Hepatocyte (in vitro differentiated cells): ENCODE measurements at regions not wholly inside any gene's neighbourhood (a gene's known extent, or its start where the extent isn't known, plus 50 kb on each side); places are given as distances from the start of the nearest gene placed in this dataset.

Source experiments
- DNase-seq: peaks from one replicate; pipeline ENCODE4 v3.0.0-alpha.2; 2016; ENCODE audit warnings: low spot score
- H2AFZ ChIP-seq: fragments of 200-600 bp; sonication (generic); 2 replicates; pipeline ENCODE4 v1.6.0; 2016; ENCODE audit warnings: antibody characterized with exemption, mild to moderate bottlenecking
- H3K27ac ChIP-seq: fragments of 200-600 bp; sonication (generic); 2 replicates; pipeline ENCODE4 v1.5.1; 2016; ENCODE audit warnings: mild to moderate bottlenecking
- H3K27me3 ChIP-seq: fragments of 200-600 bp; sonication (generic); 2 replicates; pipeline ENCODE4 v1.6.1; 2016
- H3K36me3 ChIP-seq: fragments of 200-600 bp; sonication (generic); replicated peaks from 2 replicates; pipeline ENCODE4 v1.5.1; 2016; ENCODE audit warnings: low read depth; ENCODE audit not compliant: insufficient read depth
- H3K4me1 ChIP-seq: fragments of 200-600 bp; sonication (generic); 2 replicates; pipeline ENCODE4 v1.5.1; 2016; ENCODE audit warnings: mild to moderate bottlenecking, moderate library complexity; ENCODE audit not compliant: insufficient read depth
- H3K4me2 ChIP-seq: fragments of 200-600 bp; sonication (generic); 2 replicates; pipeline ENCODE4 v1.6.0; 2016
- H3K4me3 ChIP-seq: fragments of 200-600 bp; sonication (generic); 2 replicates; pipeline ENCODE4 v1.5.1; 2016; ENCODE audit warnings: mild to moderate bottlenecking
- H3K79me2 ChIP-seq: fragments of 200-600 bp; sonication (generic); 2 replicates; pipeline ENCODE4 v1.6.0; 2017; ENCODE audit warnings: mild to moderate bottlenecking
- H3K9me2 ChIP-seq: fragments of 200-600 bp; sonication (generic); replicated peaks from 2 replicates; pipeline ENCODE4 v1.6.0; 2017; ENCODE audit warnings: mild to moderate bottlenecking; ENCODE audit not compliant: insufficient read depth
- H3K9me3 ChIP-seq: fragments of 200-600 bp; sonication (generic); 2 replicates; pipeline ENCODE4 v1.5.1; 2016; ENCODE audit warnings: low read depth, mild to moderate bottlenecking
- H4K20me1 ChIP-seq: fragments of 200-600 bp; sonication (generic); 2 replicates; pipeline ENCODE4 v1.6.0; 2016; ENCODE audit warnings: mild to moderate bottlenecking; ENCODE audit not compliant: insufficient read depth, poor library complexity, severe bottlenecking
- EZH2 ChIP-seq: fragments of 200-600 bp; sonication (generic); IDR thresholded peaks from 2 replicates; pipeline ENCODE4 v1.6.1; 2016; ENCODE audit warnings: antibody characterized with exemption, mild to moderate bottlenecking, borderline replicate concordance
- EZH2phosphoT487 ChIP-seq: fragments of 200-600 bp; sonication (generic); IDR thresholded peaks from one replicate; pipeline ENCODE4 v1.6.1; 2018; ENCODE audit warnings: antibody characterized with exemption, mild to moderate bottlenecking, low read depth, moderate library complexity; ENCODE audit not compliant: unreplicated experiment, severe bottlenecking
- WGBS: methylation state at CpG from one replicate; pipeline ENCODE4 v1.1.6; 2016; ENCODE audit warnings: low lambda C conversion rate; ENCODE audit errors: missing lambda C conversion rate; 5-methylcytosine and 5-hydroxymethylcytosine counted together
- TF ChIP-seq, protein P1 (sequence below): fragments of 200-600 bp; sonication (generic); IDR thresholded peaks from 2 replicates; pipeline ENCODE4 v1.5.1; 2016; ENCODE audit warnings: antibody characterized with exemption, mild to moderate bottlenecking; ENCODE audit not compliant: poor library complexity

DNA sequence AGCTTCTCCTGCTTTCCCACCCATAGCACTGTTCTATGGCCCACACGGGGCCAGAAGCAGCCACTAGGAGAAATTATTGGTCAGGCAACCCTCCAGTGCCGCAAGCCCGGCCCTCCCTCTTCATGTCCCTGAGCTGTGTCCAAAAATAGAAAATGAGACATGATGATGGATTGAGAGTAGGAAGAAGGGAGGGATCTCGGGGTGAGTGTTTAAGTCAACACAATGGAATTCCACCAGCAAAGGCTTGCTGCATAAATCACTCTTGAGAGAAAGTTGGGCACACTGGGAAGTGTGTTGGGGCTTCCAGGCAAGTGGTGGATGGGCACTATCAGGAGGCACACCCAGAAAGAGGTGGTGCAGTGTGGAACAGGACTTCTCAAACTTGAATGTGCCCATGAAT lies 94.2 kb downstream of the LLPH start:
- H4K20me1 ChIP-seq = no peaks in the 10 kb centered on the region
- H2AFZ ChIP-seq = no peak overlapping the region
- 68% methylated on average over 4 of the region's 4 CpGs for WGBS
- H3K4me3 ChIP-seq = no peak overlapping the region
- no peak overlapping the region for H3K4me2 ChIP-seq
- H3K36me3 ChIP-seq = no peaks in the 10 kb centered on the region
- H3K27me3 ChIP-seq = no peaks in the 10 kb centered on the region
- H3K79me2 ChIP-seq = no peaks in the 10 kb centered on the region
- no peaks in the 10 kb centered on the region for H3K9me3 ChIP-seq
- no peaks in the 10 kb centered on the region for H3K4me1 ChIP-seq
- DNase-seq = peak; percentile 40
- H3K9me2 ChIP-seq = no peaks in the 10 kb centered on the region
- H3K27ac ChIP-seq = no peak overlapping the region
- TF ChIP-seq EZH2phosphoT487 (no peak), EZH2 (no peak)
- TF ChIP-seq, protein P1, sequence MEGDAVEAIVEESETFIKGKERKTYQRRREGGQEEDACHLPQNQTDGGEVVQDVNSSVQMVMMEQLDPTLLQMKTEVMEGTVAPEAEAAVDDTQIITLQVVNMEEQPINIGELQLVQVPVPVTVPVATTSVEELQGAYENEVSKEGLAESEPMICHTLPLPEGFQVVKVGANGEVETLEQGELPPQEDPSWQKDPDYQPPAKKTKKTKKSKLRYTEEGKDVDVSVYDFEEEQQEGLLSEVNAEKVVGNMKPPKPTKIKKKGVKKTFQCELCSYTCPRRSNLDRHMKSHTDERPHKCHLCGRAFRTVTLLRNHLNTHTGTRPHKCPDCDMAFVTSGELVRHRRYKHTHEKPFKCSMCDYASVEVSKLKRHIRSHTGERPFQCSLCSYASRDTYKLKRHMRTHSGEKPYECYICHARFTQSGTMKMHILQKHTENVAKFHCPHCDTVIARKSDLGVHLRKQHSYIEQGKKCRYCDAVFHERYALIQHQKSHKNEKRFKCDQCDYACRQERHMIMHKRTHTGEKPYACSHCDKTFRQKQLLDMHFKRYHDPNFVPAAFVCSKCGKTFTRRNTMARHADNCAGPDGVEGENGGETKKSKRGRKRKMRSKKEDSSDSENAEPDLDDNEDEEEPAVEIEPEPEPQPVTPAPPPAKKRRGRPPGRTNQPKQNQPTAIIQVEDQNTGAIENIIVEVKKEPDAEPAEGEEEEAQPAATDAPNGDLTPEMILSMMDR = no peak

DNA sequence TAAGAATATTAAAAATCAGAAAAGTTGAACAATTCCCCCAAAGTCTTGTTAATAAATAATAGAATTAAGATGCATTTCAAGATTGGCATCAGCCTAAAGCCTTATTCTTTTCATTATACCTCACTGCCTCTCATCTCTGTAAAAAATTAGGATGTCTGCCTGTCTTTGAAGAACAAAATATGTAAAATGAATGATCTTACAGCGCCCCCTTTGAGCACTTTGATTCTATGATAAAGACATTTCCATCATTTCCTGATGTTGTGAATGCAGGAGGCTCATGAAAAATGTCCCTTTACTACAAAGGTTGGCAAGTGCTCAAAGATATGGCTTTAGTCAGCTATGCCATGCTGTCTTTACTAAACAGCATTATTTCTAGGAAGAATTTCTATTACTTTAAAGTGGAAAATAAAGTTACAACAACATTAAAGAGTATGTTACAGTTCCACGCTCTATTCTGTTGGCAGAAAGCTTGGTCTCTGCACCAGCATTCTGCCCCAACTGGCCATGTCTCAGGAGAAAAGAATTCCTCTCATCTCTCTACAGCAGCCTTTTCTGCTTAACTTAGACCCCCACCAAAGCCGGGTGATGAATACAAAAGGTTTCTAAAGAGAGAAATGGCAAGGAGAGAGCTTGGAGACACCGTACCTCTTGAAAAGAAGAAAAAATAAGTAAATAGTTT lies 95.1 kb downstream of the LLPH start:
- H3K4me3 ChIP-seq = no peak overlapping the region
- H3K27me3 ChIP-seq = no peaks in the 10 kb centered on the region
- H3K4me1 ChIP-seq = no peaks in the 10 kb centered on the region
- TF ChIP-seq EZH2 = no peak
- TF ChIP-seq, protein P1 = peak; percentile 47
- DNase-seq = peak; percentile 45
- H4K20me1 ChIP-seq = no peaks in the 10 kb centered on the region
- H3K36me3 ChIP-seq = no peaks in the 10 kb centered on the region
- no peaks in the 10 kb centered on the region for H3K9me3 ChIP-seq
- H3K9me2 ChIP-seq = no peaks in the 10 kb centered on the region
- no peak overlapping the region for H2AFZ ChIP-seq
- no peaks in the 10 kb centered on the region for H3K79me2 ChIP-seq
- 49% methylated on average over 4 of the region's 4 CpGs for WGBS
- H3K27ac ChIP-seq = no peak overlapping the region
- no peak overlapping the region for H3K4me2 ChIP-seq

DNA sequence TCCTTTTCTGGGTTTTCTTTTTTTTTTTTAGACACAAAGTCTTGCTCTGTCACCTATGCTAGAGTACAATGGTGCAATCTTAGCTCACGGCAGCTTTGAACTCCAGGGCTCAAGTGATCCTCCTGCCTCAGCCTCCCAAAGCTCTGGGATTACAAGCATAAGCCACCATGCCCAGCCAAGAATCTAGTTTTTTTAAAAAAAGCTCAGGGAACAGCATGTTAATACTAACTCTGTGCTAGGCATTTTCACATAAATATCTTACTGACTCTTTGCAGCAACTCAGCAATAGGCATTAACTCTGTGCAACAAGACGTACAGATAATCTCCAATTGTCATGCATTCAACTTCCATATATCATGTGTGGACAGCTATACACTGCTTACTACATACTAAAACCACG lies 97.4 kb downstream of the LLPH start:
- no peaks in the 10 kb centered on the region for H3K36me3 ChIP-seq
- no peak overlapping the region for H3K27ac ChIP-seq
- no peak for DNase-seq
- no peaks in the 10 kb centered on the region for H3K4me1 ChIP-seq
- H3K4me3 ChIP-seq = no peak overlapping the region
- no peaks in the 10 kb centered on the region for H4K20me1 ChIP-seq
- H3K9me2 ChIP-seq = no peaks in the 10 kb centered on the region
- H3K4me2 ChIP-seq = no peak overlapping the region
- 80% methylated on average over 3 of the region's 3 CpGs for WGBS
- TF ChIP-seq, protein P1 = no peak
- TF ChIP-seq EZH2phosphoT487 (no peak), EZH2 (no peak)
- no peaks in the 10 kb centered on the region for H3K9me3 ChIP-seq
- no peaks in the 10 kb centered on the region for H3K79me2 ChIP-seq
- no peak overlapping the region for H2AFZ ChIP-seq
- no peaks in the 10 kb centered on the region for H3K27me3 ChIP-seq

DNA sequence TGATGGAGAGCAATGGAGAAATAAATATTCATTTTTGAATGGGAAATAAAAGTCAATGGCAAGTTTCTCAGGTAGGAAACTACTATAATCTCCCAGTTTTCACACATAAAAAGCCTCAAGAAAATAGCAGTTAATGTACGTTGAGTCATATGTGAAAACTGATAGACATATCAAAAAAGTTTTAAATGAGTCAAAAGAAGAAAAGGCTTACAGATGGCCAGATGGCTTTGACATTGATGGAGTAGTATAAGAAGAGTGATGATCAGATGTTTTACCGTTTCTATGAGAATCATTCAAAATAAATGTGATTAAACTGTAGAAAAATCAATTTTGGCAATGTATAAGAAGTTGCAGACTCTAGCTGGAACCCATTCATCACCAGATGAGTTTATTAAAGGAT lies 97.8 kb downstream of the LLPH start:
- H3K79me2 ChIP-seq = no peaks in the 10 kb centered on the region
- TF ChIP-seq, protein P1 = no peak
- TF ChIP-seq EZH2 = no peak
- no peak for TF ChIP-seq EZH2phosphoT487
- no peaks in the 10 kb centered on the region for H4K20me1 ChIP-seq
- H3K4me1 ChIP-seq = no peaks in the 10 kb centered on the region
- no peaks in the 10 kb centered on the region for H3K9me2 ChIP-seq
- no peak overlapping the region for H3K4me2 ChIP-seq
- no peaks in the 10 kb centered on the region for H3K27me3 ChIP-seq
- 96% methylated on average over 2 of the region's 2 CpGs for WGBS
- no peak overlapping the region for H3K4me3 ChIP-seq
- no peaks in the 10 kb centered on the region for H3K9me3 ChIP-seq
- DNase-seq = no peak
- no peak overlapping the region for H3K27ac ChIP-seq
- no peak overlapping the region for H2AFZ ChIP-seq
- no peaks in the 10 kb centered on the region for H3K36me3 ChIP-seq
